Stimulated activated CD4-positive, alpha-beta T cell treated with anti-CD3 and anti-CD28 coated beads, Interleukin-1b, Interleukin-23, amount 100 ng/mL, for 4 hours (primary cell): ENCODE measurements at regions not wholly inside any gene's neighbourhood (a gene's known extent, or its start where the extent isn't known, plus 50 kb on each side); places are given as distances from the start of the nearest gene placed in this dataset.

Experiments
- DNase-seq, 2 donors: peaks; one replicate each; pipeline ENCODE4 v3.0.0-alpha.2; 2020; ENCODE audit warnings: low read depth in 2 of 2

DNA sequence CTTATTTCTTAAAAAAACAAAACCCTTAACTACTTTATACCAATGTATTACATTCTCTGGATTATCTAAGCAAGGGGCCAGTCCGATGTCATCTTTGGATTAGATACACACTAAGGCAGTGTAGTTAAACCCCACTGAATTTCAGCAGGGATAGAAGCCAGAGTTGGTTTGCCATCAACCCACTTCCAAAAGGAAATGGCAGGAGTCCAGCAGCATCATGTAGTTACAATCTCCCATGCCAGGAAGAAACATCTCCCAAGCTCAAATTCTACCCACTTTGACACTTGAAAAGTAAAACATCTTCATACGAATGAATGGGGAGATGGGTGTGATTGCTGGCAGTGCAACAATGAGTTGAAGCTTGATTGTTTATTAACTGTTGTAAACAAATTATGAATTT lies 203.5 kb upstream of the PLXNC1 start:
- no peak for DNase-seq

DNA sequence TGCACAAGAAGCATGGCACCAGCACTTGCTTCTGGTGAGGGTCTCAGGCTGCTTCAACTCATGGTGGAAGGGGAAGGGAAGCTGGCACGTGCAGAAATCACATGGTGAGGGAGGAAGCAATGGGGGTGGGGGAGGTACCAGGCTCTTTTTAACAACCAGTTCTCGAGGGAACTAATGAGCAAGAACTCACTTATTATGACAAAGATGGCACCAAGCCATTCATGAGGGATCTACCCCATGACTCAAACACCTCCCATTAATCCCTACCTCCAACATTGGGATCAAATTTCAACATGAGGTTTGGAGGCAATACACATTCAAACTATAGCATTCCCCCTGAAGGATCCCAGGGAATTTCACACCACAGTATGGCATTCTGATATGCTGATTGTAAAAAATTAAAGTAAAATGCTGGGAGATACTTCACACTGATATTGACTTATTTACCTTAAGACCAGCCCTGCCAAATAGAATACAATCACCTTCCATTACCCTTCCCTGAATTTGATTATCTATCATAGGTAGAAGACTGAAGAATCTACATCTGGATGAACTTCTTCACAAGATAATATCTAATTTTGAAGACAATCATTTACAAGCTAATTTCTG lies 201.7 kb upstream of the PLXNC1 start:
- DNase-seq, result no peak

- DNase-seq, result no peak
These were observed 200.9 kb upstream of the PLXNC1 start for GRCh38 chr12:93947486-93947885.

DNA sequence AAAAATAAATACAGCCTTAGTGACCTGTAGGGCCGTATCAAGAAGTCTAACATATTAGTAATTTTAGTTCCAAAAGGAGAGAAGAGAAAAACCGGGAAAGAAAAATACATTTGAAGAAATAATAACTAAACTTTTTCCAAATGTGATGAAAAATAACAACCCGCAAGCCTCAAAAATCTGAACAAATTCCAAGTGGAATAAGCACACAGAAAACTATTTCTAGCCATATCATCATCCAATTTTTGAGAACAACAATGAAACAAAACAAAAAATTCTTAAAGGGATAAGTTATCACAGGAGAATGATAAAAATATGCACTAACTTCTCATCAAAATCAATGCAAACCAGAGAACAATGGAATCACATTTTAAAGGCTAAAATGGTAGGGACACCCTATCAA lies 198.1 kb upstream of the PLXNC1 start:
- no peak for DNase-seq

DNA sequence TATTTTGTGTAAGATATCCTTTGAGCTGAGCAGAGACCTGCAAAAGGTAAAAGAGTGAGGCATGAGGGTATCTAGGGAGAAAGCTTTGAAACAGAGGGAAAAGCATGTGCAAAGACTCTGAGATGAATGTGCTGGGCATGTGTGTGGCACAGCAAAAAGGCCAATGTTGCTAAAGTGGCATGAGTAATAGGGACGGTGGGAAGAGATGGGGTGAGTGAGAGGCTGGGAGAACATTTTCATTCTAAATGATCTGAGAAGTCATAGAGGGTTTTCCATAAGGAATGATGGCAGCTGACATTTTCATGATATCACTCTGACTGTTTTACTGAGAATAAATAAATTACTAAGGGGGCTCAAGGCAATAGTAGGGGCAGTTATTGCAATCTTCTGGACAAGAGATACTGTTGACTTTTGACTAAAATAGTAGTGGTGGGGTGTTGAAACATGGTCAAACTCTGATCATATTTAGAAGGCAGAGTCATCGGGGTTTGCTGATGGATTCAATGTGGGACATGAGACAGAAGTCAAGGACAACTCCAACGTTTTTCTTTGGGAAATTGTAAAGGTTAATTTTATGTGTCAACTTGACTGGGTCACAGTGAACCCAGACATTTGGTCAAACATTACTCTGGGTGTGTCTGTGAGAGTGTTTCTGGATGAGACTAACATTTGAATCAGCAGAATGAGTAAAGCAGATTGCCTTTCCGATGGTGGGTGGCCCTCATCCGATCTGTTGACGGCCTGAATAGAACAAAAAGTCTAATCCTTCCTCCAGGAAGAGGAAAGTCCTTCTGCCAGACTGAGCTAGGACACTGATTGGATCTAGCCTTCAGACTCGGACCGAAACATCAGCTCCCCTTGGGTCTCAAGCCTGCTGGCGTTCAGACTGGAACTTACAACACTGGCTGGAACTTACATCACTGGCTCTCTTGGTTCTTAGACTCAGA lies 193.9 kb upstream of the PLXNC1 start:
- no peak for DNase-seq

DNA sequence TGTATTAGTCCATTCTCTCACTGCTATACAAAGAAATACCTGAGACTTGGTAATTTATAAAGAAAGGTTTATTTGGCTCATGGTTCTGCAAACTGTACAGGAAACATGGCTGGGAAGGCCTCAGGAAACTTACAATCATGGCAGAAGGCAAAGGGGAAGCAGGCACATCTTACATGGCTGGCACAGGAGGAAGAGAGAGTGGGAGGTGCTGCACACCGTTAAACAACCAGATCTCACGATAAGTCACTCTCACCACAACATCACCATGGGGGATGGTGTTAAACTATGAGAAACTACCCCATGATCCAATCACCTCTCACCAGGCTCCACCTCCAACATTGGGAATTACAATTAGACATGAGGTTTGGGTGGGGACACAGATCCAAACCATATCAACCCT lies 191.8 kb upstream of the PLXNC1 start:
- DNase-seq, result no peak

GRCh38 chr12:93957168-93957567 lies 191.2 kb upstream of the PLXNC1 start:
- DNase-seq, result no peak

DNA sequence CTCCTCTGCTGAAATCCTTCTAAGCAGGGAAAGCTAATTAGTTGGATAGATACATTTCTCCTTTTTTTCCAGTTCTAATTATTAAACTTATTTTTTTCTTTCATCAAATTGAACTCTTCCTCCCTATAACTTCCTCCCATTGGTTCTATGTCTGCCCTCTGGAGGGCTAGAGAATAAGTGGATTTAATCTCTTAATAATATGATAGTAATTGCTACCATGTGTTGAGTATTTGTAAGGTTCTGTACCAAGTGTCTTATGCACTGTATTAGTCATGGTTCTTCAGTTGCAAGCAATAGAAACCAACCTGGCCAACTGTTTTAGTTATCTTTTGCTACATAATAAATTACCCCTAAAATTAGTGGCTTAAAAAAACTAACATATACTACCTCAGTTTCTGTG lies 190.5 kb upstream of the PLXNC1 start:
- no peak for DNase-seq

DNA sequence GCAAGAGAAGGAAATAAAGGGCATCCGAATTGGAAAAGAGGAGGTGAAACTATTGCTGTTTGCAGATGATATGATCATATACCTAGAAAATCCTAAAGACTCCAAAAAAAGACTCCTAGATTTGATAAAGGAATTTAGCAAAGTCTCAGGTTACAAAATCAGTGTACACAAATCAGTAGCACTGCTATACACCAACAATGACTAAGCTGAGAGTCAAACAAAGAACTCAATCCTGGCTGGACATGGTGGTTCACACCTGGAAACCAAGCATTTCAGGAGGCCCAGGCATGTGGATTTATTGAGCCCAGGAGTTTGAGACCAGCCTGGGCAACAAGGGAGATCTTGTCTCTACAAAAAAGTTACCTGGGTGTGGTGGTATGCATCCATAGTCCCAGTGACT lies 188.7 kb upstream of the PLXNC1 start:
- DNase-seq, result no peak

- DNase-seq, result no peak
These were observed 187.9 kb upstream of the PLXNC1 start for GRCh38 chr12:93960521-93960920.

- DNase-seq, result no peak
These were observed 186.0 kb upstream of the PLXNC1 start for GRCh38 chr12:93962336-93962735.

DNA sequence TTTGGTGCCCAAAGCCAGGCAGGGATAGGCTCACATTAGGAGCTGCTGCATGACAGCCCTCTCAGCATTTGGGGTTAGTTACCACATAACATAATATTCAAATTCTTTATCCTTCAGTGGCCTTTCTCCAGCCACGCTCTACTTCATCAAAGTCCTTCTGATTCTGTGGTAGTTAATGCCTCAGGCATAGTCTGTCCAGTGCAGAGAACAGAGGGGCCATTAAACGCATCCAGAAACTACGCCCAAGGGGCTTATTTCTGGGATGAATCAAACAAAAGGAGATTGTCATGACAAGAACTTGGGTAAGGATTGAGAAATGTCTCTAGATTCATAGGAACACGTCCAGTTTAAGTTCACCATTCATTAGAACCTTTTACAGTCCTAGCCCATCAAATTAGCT lies 183.4 kb upstream of the PLXNC1 start:
- no peak for DNase-seq

DNA sequence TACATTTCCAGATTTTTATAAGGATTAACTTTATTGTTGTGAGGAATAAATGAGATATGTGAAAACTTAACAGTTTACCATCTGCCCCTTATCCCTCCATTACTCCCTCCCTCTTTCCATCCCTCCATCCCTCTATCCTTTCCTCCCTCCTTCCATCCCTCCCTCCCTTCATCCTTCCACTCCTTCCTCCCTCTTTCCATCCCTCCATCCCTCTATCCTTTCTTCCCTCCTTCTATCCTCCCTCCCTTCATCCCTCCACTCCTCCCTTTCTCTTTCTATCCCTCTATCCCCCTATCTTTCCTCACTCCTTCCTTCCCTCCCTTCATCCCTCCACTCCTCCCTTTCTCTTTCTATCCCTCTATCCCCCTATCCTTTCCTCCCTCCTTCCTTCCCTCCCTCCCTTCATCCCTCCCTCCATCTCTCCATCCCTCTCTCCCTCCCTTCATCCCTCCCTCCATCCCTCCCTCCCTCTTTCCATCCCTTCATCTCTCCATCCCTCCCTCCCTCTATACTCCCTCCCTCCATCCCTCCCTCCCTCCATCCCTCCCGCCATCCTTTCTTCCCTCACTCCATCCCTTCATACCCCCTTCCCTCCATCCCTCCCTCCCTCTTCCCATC lies 181.8 kb upstream of the PLXNC1 start:
- DNase-seq, result no peak

DNA sequence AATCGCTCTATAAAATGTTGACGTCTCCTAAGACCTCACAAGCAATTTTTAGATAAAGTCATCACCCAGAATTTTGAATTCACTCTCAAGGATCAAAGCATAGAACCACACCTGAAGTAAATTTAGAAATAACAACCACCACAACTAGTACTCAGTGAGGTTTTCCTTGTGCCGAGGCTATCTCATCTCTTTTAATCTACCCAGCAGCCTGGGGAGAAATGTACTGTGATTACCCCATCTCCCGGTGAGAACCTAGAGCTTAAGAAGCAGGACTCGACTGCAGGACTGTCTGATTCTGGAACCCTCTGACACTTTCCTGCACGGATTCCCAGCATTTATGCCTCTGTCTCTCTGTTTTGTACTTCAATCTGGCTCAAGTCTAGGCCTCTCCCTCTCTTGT lies 180.9 kb upstream of the PLXNC1 start:
- no peak for DNase-seq

- no peak for DNase-seq
These were observed 179.7 kb upstream of the PLXNC1 start for GRCh38 chr12:93968536-93969285.

DNA sequence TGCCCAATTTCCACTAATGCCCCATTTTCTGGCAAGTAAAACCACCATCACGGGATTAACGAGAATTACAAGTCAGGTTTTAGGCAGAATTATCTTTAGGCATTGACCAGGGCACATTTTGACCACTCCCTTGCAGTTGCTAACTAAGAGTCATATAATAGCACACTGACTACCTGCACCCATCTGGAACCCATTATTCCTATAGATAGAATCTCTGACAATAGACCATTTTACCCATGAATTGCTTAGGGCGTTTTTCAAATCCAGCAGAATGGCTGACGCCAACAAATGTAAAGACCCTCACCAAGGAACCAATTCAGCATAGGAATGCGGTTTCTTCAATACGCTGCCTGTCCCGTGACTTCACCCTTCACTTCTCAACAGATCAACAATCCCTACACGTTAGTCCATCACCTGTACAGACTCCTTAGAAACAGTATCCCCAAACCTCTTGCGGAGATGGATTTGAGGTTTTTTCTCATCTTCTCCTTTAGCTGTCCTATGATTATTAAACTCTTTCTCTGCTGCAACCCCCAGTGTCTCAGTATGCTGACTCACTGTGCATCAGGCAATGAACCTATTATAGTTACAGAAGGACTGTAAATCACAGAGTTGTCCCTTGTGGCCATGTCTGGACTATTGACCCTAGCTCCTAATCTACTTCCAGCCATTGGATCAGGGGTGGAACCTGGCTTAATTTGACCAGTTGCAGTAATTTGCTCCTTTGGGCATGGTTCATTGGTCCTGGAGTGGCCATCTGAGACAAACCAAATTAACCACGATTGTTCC lies 177.3 kb upstream of the PLXNC1 start:
- no peak for DNase-seq

DNA sequence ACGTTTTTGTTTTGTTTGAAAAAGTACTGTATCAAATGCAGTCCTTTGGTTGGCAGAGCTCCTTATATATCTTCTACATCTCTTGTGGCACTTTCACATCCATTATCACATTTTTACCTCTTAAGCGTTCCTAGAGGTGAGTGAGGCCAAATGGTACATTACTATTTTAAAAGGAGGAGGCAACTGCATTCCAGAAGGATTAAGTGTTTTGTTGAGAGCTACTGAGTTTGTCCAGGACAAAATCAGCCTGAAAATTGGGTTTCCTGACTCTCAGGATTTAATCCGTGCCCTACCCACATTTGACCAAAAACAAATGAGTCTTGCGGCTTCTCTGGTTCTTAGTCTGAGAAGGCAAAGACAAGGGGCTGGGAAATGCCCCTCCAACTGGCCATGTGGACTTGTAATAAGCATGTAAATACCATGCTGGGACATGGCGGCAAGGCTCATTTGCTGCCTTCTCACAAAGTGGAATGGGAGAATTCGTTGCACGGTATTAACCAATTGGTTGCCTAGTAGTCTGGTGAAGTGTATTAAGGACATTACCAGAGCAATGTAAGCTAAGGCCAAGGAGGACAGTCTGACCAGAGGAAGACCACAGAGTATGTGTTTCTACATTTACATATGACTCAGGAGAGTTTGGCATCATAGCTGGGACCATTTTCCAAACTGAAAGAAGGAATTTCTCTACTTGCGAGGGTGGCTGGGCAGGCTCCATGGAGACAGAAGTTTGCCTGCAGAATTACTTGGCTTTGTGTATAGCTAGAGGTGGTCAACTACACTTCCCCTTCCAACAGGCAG lies 175.8 kb upstream of the PLXNC1 start:
- no peak for DNase-seq

DNA sequence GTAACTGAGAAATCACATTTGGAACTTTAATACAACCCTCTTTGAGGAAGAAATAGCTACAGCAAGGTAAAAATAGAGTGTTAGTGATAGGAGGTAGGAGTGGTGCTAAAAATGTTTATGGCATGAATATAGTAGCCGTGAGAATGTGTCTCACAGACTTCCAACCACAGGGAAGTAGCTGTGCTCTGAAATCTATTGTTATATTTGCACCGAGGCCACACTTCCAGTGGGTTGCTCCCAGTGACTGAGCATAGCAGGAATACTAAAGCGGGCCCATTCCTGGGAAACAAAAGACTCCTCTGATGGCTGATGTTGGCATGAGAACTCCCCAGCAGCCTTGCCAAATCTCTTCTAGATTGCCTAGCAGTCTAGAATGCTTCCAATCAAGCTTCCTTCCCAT lies 174.1 kb upstream of the PLXNC1 start:
- no peak for DNase-seq

DNA sequence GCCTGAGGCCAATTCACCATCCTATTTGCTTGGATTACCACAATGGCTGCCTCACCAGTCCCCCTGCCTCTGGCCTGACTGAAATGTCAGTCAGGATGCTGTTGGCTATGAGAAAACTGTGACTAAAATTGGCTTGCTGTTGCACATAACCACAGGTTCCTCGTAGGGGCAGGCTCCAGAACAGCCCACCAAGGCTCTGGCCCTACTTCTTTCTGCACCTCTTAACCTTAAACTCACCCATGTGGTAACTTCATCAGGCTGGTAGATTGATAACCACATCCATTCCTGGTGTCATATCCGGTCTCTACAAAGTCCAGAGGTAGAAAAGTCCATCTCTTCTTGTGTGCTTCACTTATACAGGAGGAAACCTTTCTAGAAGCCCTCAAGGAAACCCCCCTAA lies 172.4 kb upstream of the PLXNC1 start:
- DNase-seq, result no peak

DNA sequence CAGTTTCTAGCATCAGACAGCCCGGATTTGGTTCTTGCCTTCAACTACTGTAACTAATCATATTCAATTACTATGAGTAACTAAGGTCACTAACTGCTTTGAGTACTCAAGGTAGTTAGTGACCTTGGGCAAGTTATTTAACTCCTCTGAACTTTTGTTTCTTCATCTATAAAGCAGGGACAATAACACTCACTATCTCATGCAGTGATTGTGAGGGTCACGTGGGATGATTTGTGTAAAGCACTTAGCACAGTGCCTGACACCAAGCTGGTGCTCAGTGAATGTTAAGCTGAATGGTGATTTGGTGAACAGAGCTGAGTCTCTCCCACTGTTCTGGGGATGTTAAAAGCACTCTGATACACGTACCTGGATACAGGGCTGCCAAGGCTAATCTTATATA lies 171.3 kb upstream of the PLXNC1 start:
- no peak for DNase-seq

GRCh38 chr12:93978553-93978952 lies 169.8 kb upstream of the PLXNC1 start:
- DNase-seq, result no peak
